ENCODE measurements at regions not wholly inside any gene's neighbourhood (a gene's known extent, or its start where the extent isn't known, plus 50 kb on each side); places are given as distances from the start of the nearest gene placed in this dataset.
"Not testable (repeated sequence)": the region's sequence is repeated elsewhere in the genome, so short reads cannot be mapped to it uniquely, and the experiment has no call there.

- FAIRE-seq = no peak
Measured at GRCh38 chr5:166823360-166823759, 1468.1 kb upstream of the WWC1 start.

- FAIRE-seq = no peak
Measured at GRCh38 chr5:166834246-166834645, 1457.2 kb upstream of the WWC1 start.

DNA sequence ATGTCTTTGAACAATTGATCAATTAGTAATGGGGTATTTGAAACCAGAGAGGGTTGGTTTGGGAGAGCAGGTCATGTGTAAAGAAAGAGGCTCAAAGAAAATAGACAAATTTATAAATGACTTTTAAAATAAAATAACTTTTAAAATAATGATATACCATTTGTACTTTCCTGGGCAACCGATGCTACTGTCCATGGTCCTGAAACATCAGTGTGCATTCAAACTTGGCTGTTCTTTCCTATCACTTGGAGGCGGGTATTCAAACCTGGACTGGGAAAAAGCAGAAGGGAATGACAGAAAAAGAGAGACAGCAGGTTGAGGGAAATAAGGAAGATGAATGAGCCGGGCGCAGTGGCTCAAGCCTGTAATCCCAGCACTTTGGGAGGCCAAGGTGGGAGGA lies 1446.4 kb upstream of the WWC1 start:
- no peak for FAIRE-seq

- FAIRE-seq = no peak
Measured at GRCh38 chr5:166856791-166857190, 1434.7 kb upstream of the WWC1 start.

DNA sequence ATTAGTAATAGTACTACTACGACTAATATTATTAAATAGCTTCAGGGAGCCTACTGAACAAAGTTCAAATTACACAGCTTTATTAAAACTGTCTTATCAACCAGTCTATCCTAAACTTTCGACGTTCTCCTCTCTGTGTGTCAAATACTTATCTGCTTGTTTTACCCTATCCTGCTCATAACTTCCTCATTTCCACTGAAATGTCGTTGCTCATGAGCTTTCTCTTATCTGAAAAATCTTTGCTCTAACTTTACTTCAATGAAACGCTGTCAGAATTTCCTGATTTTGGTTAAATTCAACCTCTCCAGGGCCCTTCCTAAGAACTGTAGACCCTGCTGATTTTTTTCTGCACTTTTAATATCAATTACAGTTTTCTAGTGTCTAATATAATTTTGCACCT lies 1431.0 kb upstream of the WWC1 start:
- no peak for FAIRE-seq

DNA sequence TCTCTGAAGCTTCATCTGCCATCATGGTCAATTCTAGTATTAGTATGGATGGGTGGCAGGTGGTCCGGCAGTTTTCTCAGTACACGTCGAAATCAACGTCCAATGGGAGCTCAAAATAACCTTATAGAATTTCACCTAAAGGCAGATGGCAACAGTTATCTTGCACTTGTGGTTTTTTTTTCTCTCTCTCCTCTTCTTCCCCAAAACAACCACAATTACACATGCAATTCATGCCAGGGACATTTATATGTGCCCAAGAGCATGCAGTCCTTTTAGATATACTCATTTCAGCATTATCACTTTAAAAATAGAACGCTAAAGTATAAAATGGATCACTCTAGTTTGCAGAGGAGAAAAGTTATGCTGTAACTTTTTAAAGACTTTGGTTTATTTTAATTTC lies 1428.9 kb upstream of the WWC1 start:
- no peak for FAIRE-seq

GRCh38 chr5:166865206-166865605 lies 1426.2 kb upstream of the WWC1 start:
- no peak for FAIRE-seq

DNA sequence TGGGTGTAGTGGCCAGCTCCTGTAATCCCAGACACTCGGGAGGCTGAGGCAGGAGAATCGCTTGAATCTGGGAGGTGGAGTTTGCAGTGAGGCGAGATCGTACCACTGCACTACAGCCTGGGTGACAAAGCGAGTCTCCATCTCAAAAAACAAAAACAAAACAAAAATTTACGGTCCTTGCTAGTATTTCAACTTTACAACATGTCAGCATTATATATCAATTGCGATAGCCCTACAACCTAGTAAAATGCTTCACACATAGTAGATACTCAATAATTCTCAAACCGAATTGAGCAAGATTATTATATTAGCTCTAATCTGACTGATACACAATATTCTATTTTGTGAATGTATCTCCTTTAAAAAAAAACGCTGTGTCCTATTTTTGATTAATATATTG lies 1411.0 kb upstream of the WWC1 start:
- FAIRE-seq = no peak

GRCh38 chr5:166881802-166882201 lies 1409.6 kb upstream of the WWC1 start:
- no peak for FAIRE-seq

DNA sequence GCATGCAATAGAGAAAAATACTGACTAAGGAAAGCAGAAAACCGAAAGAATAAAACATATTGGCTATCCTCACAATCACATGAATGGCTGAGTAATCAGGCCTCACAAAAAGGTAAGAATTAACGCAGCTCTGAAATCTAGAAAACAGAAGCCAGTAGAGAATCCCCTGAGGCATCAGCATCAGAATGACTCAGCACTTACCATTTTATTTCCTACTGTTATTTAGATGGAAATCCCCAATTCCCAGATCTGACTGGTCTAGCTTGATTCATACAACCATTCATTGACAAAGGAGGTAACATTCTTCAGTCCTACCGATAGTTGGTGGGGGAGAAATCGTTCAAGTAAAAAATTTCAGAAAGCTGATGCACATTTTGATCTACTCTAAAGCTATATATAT lies 1408.4 kb upstream of the WWC1 start:
- FAIRE-seq = no peak

DNA sequence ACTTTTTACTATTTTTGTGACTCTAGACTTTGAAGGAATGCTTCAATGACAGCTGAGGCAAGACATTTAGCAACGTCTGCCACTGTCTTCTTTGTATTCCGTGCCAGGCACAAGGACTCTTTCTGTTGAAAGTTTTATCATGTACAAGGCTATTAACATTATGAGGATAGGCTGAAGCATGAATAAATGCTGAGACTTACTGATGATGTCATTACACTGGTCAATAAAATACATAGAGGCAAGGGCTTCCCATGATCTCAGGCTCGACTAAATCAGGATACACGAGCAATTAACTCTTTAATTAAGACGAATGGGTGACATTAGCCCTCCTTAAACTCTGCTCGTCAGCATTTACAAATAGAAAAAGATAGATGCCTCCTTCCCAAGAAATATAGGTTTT lies 1393.3 kb upstream of the WWC1 start:
- no peak for FAIRE-seq

- FAIRE-seq = no peak
Measured at GRCh38 chr5:166899343-166899742, 1392.1 kb upstream of the WWC1 start.

- no peak for FAIRE-seq
Measured at GRCh38 chr5:166904571-166904970, 1386.9 kb upstream of the WWC1 start.

DNA sequence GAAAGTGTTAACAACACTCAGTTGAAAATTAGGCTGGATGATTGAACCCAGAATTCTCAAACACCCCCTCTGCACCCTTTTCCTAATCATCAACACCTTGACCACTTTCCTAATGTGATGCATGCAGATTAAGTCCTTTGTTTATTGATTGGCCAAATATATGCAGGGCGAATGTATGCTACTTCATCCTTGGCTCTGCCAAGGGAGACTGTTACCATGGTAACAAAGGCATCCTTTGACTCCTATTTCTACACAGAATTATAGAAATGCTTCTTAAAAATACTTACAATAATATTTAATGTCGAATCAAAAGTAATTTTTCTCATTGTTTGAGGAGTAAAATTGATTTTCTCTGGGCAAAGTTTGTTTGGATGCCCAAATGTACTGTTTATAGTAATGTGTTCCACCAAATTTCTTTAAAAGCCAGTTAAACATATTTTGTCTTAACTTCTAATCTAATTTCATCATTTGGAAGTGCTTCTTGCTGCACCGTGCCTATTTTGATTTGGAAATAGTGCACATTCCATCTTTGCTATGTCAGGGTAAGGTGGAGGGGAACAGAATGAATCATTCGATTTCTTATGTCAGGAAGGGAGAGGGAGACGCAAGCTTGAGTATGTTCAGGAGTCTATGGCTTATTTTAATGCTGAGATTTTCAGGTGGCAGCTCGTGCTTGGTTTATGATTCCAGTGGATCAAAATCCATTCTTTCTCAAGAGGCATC lies 1384.3 kb upstream of the WWC1 start:
- no peak for FAIRE-seq

GRCh38 chr5:166909040-166909439 lies 1382.4 kb upstream of the WWC1 start:
- FAIRE-seq = no peak

DNA sequence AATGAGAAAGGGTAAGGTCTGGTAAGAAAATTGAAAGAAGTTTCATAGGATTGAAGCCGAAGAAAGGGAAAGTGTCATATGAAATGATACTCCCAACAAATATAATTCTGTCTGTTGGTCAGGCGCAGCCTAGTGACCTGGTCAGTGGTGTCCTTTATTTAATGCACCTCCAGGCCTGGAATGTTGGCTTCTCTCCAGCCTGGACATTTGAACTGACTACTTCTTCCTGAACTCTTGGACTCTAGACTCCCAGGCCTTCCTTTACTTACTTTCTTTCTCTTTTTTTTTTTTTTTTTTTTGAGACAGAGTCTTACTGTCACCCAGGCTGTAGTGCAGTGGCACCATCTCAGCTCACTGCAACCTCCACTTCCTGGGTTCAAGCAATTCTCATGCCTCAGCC lies 1381.5 kb upstream of the WWC1 start:
- FAIRE-seq = no peak

DNA sequence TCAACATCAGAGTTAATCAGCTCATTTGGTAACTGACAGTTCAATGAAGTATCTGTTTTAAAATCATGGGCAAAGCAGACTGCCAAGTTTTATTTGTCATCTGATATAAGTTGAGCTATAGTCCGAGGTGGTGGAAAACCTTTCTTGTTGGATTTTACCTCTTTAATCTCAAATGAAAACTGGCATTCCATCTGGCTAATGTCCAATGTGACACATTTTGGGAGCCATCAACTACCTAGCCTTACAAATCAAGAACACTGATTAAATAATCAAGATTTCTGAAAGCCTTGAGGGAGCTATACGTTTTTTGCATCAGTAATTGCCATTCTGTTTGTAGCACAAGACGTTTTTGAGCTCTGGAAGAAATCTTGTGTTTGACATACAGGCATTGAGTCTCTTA lies 1380.5 kb upstream of the WWC1 start:
- FAIRE-seq = no peak

DNA sequence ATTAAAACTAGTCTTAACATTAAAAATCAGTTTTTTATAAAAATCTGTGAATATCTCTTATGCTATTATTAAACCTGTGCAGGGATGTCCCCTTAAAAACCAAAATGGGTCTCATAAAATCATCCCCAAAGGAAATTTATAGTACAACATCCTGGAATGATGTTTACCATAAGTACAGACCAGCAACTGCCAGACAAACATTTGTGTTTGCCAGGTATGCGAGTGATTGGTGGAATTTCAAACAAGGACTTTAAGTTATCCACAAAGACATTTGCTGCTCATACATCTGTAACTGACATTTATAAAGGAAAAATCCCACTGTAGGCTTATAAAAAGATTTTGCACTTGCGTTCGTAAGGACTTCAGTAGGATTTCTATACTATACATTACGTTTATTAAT lies 1375.4 kb upstream of the WWC1 start:
- no peak for FAIRE-seq

DNA sequence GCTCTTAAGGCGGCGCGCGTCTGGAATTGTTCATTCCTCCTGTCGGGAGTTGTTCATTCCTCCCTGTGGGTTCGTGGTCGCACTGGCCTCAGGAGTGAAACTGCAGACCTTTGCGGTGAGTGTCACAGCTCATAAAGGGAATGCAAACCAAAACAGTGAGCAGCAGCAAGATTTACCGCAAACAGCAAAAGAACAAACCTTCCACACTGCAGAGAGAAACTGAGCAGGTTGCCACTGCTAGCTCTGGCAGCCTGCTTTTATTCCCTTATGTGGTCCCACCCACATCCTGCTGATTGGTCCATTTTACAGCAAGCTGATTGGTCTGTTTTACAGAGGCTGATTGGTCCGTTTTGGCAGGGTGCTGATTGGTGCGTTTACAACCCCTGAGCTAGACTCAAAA lies 1365.3 kb upstream of the WWC1 start:
- no peak for FAIRE-seq

- FAIRE-seq = not testable (repeated sequence)
Measured at GRCh38 chr5:166926806-166927475, 1364.5 kb upstream of the WWC1 start.

DNA sequence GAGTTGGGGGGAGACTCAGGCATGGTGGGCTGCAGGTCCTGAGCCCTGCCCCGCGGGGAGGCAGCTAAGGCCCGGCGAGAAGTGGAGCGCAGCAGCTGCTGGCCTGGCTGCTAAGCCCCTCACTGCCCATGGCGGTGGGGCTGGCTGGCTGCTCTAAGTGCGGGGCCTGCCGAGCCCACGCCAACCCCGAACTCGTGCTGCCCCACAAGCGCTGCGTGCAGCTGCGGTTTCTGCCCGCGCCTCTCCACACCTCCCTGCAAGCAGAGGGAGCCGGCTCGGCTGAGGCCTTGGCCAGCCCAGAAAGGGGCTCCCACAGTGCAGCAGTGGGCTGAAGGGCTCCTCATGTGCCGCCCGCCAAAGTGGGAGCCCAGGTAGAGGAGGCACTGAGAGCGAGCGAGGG lies 1355.1 kb upstream of the WWC1 start:
- FAIRE-seq = no peak

GRCh38 chr5:166938071-166938470 lies 1353.4 kb upstream of the WWC1 start:
- no peak for FAIRE-seq

- no peak for FAIRE-seq
Measured at GRCh38 chr5:166942948-166943347, 1348.5 kb upstream of the WWC1 start.

DNA sequence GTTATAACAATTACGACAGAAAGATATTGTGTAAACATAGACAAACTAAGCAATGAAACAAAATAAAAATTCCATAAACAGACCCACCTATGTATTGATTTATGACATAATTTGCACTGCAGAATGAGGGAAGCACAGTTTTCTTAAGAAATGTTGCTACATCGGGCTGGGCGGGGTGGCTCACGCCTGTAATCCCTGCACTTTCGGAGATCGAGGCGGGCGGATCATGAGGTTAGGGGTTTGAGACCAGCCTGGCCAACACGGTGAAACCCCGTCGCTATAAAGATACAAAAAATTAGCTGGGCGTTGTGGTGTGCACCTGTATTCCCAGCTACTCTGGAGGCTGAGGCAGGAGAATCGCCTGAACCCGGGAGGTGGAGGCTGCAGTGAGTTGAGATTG lies 1344.4 kb upstream of the WWC1 start:
- FAIRE-seq = no peak

DNA sequence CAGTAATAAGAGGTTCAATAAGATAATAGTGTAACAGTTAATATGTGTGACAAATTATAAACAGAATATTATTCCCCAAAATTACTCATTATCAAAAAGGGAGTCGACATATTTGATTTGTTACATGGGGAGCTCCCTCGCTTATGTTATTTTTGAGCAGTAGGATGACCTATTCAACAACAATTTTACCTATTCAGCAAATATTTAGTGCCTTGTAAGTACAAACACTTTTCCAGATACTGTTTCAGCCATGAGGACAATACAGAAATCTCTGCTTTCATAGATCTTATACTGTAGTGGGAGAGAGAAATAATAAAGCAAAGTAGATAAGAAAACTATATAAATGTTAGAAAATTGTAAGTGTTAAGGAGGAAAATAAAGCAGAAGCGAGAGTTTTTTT lies 1342.8 kb upstream of the WWC1 start:
- FAIRE-seq = no peak
